Glomerular visceral epithelial cell (primary cell): ENCODE measurements at regions not wholly inside any gene's neighbourhood (a gene's known extent, or its start where the extent isn't known, plus 50 kb on each side); places are given as distances from the start of the nearest gene placed in this dataset.
"Not testable (repeated sequence)": the region's sequence is repeated elsewhere in the genome, so short reads cannot be mapped to it uniquely, and the experiment has no call there.

Source experiments
- DNase-seq: peaks from one replicate; pipeline ENCODE4 v3.0.0-alpha.2; 2016; ENCODE audit errors: extremely low spot score

GRCh38 chr4:154164931-154165839 lies 326.4 kb downstream of the DCHS2 start:
- peak; percentile 91 for DNase-seq

GRCh38 chr4:154160519-154161301 lies 330.9 kb downstream of the DCHS2 start:
- DNase-seq, result no peak

GRCh38 chr4:154158361-154159155 lies 333.0 kb downstream of the DCHS2 start:
- no peak for DNase-seq

- no peak for DNase-seq
Measured at GRCh38 chr4:154152546-154152945, 339.1 kb downstream of the DCHS2 start.

- DNase-seq, result peak; percentile 75
Measured at GRCh38 chr4:154149236-154149635, 342.4 kb downstream of the DCHS2 start.

GRCh38 chr4:154143720-154144119 lies 347.9 kb downstream of the DCHS2 start:
- no peak for DNase-seq

- DNase-seq, result no peak
Measured at GRCh38 chr4:154142664-154143063, 348.9 kb downstream of the DCHS2 start.

GRCh38 chr4:154140869-154141268 lies 350.7 kb downstream of the DCHS2 start:
- DNase-seq, result no peak

GRCh38 chr4:154137320-154137905 lies 348.5 kb upstream of the SFRP2 start:
- DNase-seq, result no peak

GRCh38 chr4:154135576-154135975 lies 346.7 kb upstream of the SFRP2 start:
- DNase-seq, result no peak

GRCh38 chr4:154132406-154132805 lies 343.5 kb upstream of the SFRP2 start:
- DNase-seq, result peak; percentile 24

- no peak for DNase-seq
Measured at GRCh38 chr4:154126276-154126675, 337.4 kb upstream of the SFRP2 start.

- DNase-seq, result no peak
Measured at GRCh38 chr4:154125340-154125739, 336.5 kb upstream of the SFRP2 start.

- DNase-seq, result peak; percentile 80
Measured at GRCh38 chr4:154124539-154125255, 335.8 kb upstream of the SFRP2 start.

GRCh38 chr4:154123897-154124296 lies 335.0 kb upstream of the SFRP2 start:
- no peak for DNase-seq

GRCh38 chr4:154120690-154121345 lies 331.9 kb upstream of the SFRP2 start:
- no peak for DNase-seq

- no peak for DNase-seq
Measured at GRCh38 chr4:154120006-154120676, 331.3 kb upstream of the SFRP2 start.

- no peak for DNase-seq
Measured at GRCh38 chr4:154119317-154119716, 330.4 kb upstream of the SFRP2 start.

- not testable (repeated sequence) for DNase-seq
Measured at GRCh38 chr4:154117726-154118125, 328.8 kb upstream of the SFRP2 start.

GRCh38 chr4:154107337-154107736 lies 318.5 kb upstream of the SFRP2 start:
- no peak for DNase-seq
